PC-3 (cell line): ENCODE measurements at regions not wholly inside any gene's neighbourhood (a gene's known extent, or its start where the extent isn't known, plus 50 kb on each side); places are given as distances from the start of the nearest gene placed in this dataset.

Experiments used
- ATAC-seq: fragments of 200-7000 bp; cut with Tn5 transposase; 2 replicates; pipeline ENCODE4 v1.9.1; 2020; ENCODE audit warnings: mild to moderate bottlenecking, moderate library complexity
- BruUV-seq: library from RNA; stranded (reverse); fragments of 400-500 nt; replicated peaks from 2 replicates; lab custom pipeline; 2021; lab: Mats Ljungman, UMichigan
- CTCF ChIA-PET: fragments of 300-600 bp; sonication (Branson Sonifier 250); formaldehyde crosslinking; loops from one replicate; lab custom pipeline; 2022; ENCODE audit warnings: antibody characterized with exemption; lab: Charles Lee
- POLR2A ChIA-PET: fragments of 300-600 bp; sonication (Branson Sonifier 250); formaldehyde crosslinking; loops from one replicate; lab custom pipeline; 2022; ENCODE audit warnings: antibody characterized with exemption; ENCODE audit not compliant: unreplicated experiment; lab: Charles Lee
- DNase-seq: peaks from one replicate; pipeline ENCODE4 v3.0.0-alpha.2; 2015
- H2AFZ ChIP-seq: fragments of 300-600 bp; sonication (generic); 2 replicates; pipeline ENCODE4 v1.6.0; 2016; ENCODE audit warnings: antibody characterized with exemption, low read length
- H3F3A ChIP-seq: fragments of 300-600 bp; sonication (generic); one replicate; pipeline ENCODE4 v1.6.0; 2017; ENCODE audit warnings: antibody characterized with exemption, low read length, control low read depth, mild to moderate bottlenecking; ENCODE audit not compliant: unreplicated experiment
- H3K27ac ChIP-seq: fragments of 300-600 bp; sonication (generic); 2 replicates; pipeline ENCODE4 v1.5.1; 2016; ENCODE audit warnings: mild to moderate bottlenecking, low read length
- H3K27me3 ChIP-seq: fragments of 300-600 bp; sonication (generic); 2 replicates; pipeline ENCODE4 v1.6.1; 2016; ENCODE audit warnings: low read length, mixed read lengths
- H3K36me3 ChIP-seq: fragments of 300-600 bp; sonication (generic); 2 replicates; pipeline ENCODE4 v1.6.1; 2016; ENCODE audit warnings: low read depth, mixed run types, low read length, mixed read lengths
- H3K4me1 ChIP-seq: fragments of 300-600 bp; sonication (generic); 2 replicates; pipeline ENCODE4 v1.5.1; 2016; ENCODE audit warnings: low read length; ENCODE audit not compliant: insufficient read depth
- H3K4me2 ChIP-seq: fragments of 300-600 bp; sonication (generic); 2 replicates; pipeline ENCODE4 v1.6.0; 2016; ENCODE audit warnings: low read length
- H3K4me3 ChIP-seq: fragments of 300-600 bp; sonication (generic); 2 replicates; pipeline ENCODE4 v1.5.1; 2016; ENCODE audit warnings: mild to moderate bottlenecking, low read length, mixed read lengths
- H3K79me2 ChIP-seq: fragments of 300-600 bp; sonication (generic); 2 replicates; pipeline ENCODE4 v1.6.1; 2017; ENCODE audit warnings: low read length, mixed read lengths
- H3K9ac ChIP-seq: fragments of 300-600 bp; sonication (generic); 2 replicates; pipeline ENCODE4 v1.6.0; 2016; ENCODE audit warnings: mild to moderate bottlenecking, low read length
- H3K9me2 ChIP-seq: fragments of 300-600 bp; sonication (generic); replicated peaks from 2 replicates; pipeline ENCODE4 v1.6.1; 2016; ENCODE audit warnings: mixed run types, low read length, mixed read lengths
- H3K9me3 ChIP-seq: fragments of 300-600 bp; sonication (generic); 2 replicates; pipeline ENCODE4 v1.6.1; 2016; ENCODE audit warnings: low read length, mixed read lengths
- H4K20me1 ChIP-seq: fragments of 300-600 bp; sonication (generic); 2 replicates; pipeline ENCODE4 v1.6.1; 2016; ENCODE audit warnings: low read length, mixed read lengths
- CTCF ChIP-seq: fragments of 300-600 bp; sonication (generic); conservative IDR thresholded peaks from 2 replicates; pipeline ENCODE4 v1.5.1; 2017; ENCODE audit warnings: antibody characterized with exemption, low read depth, mild to moderate bottlenecking, low read length
- EZH2 ChIP-seq: fragments of 300-600 bp; sonication (generic); IDR thresholded peaks from one replicate; pipeline ENCODE4 v1.6.1; 2017; ENCODE audit warnings: antibody characterized with exemption, mild to moderate bottlenecking, low read length; ENCODE audit not compliant: unreplicated experiment
- EZH2phosphoT487 ChIP-seq: fragments of 300-600 bp; sonication (generic); IDR thresholded peaks from 2 replicates; pipeline ENCODE4 v1.6.1; 2018; ENCODE audit warnings: mild to moderate bottlenecking, antibody characterized with exemption, low read length, borderline replicate concordance
- intact Hi-C: fragments of 100-400 bp; cut with micrococcal nuclease; formaldehyde crosslinking; loops from 2 replicates; pipeline ENCODE4 v1.9.0; 2023

- ChIA-PET POLR2A (no interaction called here), CTCF (no interaction called here)
- no peak overlapping the region for H3K27ac ChIP-seq
- no peaks in the 10 kb centered on the region for H3F3A ChIP-seq
- H3K27me3 ChIP-seq, result no peaks in the 10 kb centered on the region
- intact Hi-C loops, result no loop called here
- no peak for DNase-seq
- TF ChIP-seq CTCF, result no peak
- H3K4me1 ChIP-seq, result peaks cover 30% of the 10 kb centered on the region
- no peaks in the 10 kb centered on the region for H3K9me3 ChIP-seq
- no peak overlapping the region for H3K4me3 ChIP-seq
- no peak for ATAC-seq
- no peaks in the 10 kb centered on the region for H3K36me3 ChIP-seq
- H3K9me2 ChIP-seq, result no peaks in the 10 kb centered on the region
- no peak overlapping the region for H2AFZ ChIP-seq
- H3K9ac ChIP-seq, result no peak overlapping the region
- H3K4me2 ChIP-seq, result no peak overlapping the region
- BruUV-seq, result no TSS peak
- no peaks in the 10 kb centered on the region for H4K20me1 ChIP-seq
- no peaks in the 10 kb centered on the region for H3K79me2 ChIP-seq
Observed at GRCh38 chr21:41668051-41668541, 98.8 kb downstream of the RIPK4 start.

GRCh38 chr21:41667136-41667535 lies 99.7 kb downstream of the RIPK4 start:
- Histone ChIP-seq H3K9me2 (no peaks in the 10 kb centered on the region), H4K20me1 (no peaks in the 10 kb centered on the region), H3F3A (no peaks in the 10 kb centered on the region), H3K4me2 (no peak overlapping the region), H2AFZ (no peak overlapping the region), H3K4me3 (no peak overlapping the region), H3K27me3 (no peaks in the 10 kb centered on the region), H3K4me1 (peaks cover 30% of the 10 kb centered on the region), H3K79me2 (no peaks in the 10 kb centered on the region), H3K27ac (no peak overlapping the region), H3K9ac (no peak overlapping the region), H3K36me3 (no peaks in the 10 kb centered on the region), H3K9me3 (no peaks in the 10 kb centered on the region)
- ChIA-PET POLR2A (no interaction called here), CTCF (no interaction called here)
- TF ChIP-seq CTCF, result no peak
- TF ChIP-seq EZH2, result no peak
- no peak for TF ChIP-seq EZH2phosphoT487
- no TSS peak for BruUV-seq
- ATAC-seq, result no peak
- no peak for DNase-seq
- intact Hi-C loops, result no loop called here

GRCh38 chr21:41666641-41667081 lies 100.2 kb downstream of the RIPK4 start:
- Histone ChIP-seq H3K79me2 (no peaks in the 10 kb centered on the region), H3K27ac (no peak overlapping the region), H3K36me3 (no peaks in the 10 kb centered on the region), H3K27me3 (no peaks in the 10 kb centered on the region), H3K4me2 (no peak overlapping the region), H3K4me1 (peaks cover 30% of the 10 kb centered on the region), H3K9me3 (no peaks in the 10 kb centered on the region), H3F3A (no peaks in the 10 kb centered on the region), H3K9me2 (no peaks in the 10 kb centered on the region), H3K9ac (no peak overlapping the region), H2AFZ (no peak overlapping the region), H4K20me1 (no peaks in the 10 kb centered on the region), H3K4me3 (no peak overlapping the region)
- ATAC-seq (no peak), DNase-seq (no peak)
- ChIA-PET CTCF (no interaction called here), POLR2A (no interaction called here)
- BruUV-seq, result no TSS peak
- TF ChIP-seq EZH2, result no peak
- TF ChIP-seq CTCF, result no peak
- no peak for TF ChIP-seq EZH2phosphoT487
- intact Hi-C loops, result no loop called here
